Mucosa of stomach (tissue), 1 donor: ENCODE measurements at regions not wholly inside any gene's neighbourhood (a gene's known extent, or its start where the extent isn't known, plus 50 kb on each side); places are given as distances from the start of the nearest gene placed in this dataset.

Experiments used
- H3K27me3 ChIP-seq: one replicate; pipeline ENCODE4 v1.7.0; 2013; ENCODE audit warnings: mild to moderate bottlenecking, low read length; ENCODE audit not compliant: control insufficient read depth, insufficient read depth
- H3K36me3 ChIP-seq: one replicate; pipeline ENCODE4 v1.7.0; 2013; ENCODE audit warnings: low read length; ENCODE audit not compliant: control insufficient read depth, insufficient read depth
- H3K4me1 ChIP-seq: one replicate; pipeline ENCODE4 v1.7.0; 2013; ENCODE audit warnings: mild to moderate bottlenecking, low read length; ENCODE audit not compliant: control insufficient read depth, insufficient read depth
- H3K4me3 ChIP-seq: one replicate; pipeline ENCODE4 v1.7.0; 2013; ENCODE audit warnings: low read length
- H3K9ac ChIP-seq: one replicate; pipeline ENCODE4 v1.7.0; 2013; ENCODE audit warnings: mild to moderate bottlenecking, low read length, moderate library complexity
- H3K9me3 ChIP-seq: one replicate; pipeline ENCODE4 v1.7.0; 2013; ENCODE audit warnings: mild to moderate bottlenecking, low read length, moderate library complexity; ENCODE audit not compliant: control insufficient read depth
- donor health status: Pancreatic carcinoma.

DNA sequence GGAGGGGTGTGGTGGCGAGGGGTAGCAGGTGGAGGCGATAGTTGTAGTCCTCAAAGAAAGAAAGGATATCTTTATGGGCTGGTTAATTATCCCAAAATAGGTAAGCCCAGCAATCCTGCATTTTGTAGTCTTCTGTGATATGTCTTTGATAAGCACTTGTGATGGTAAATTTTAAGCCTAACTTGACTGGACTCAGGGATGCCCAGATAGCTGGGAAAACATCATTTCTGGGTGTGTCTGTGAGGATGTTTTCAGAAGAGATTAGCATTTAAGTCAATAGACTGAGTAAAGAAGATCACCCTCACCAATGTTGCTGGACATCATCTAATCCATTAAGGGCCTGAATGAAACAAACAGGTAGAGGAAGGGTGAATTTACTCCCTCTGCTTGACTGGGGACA lies 124.8 kb upstream of the RIPOR2 start:
- H3K27me3 ChIP-seq: no peaks in the 10 kb centered on the region
- no peak overlapping the region for H3K4me3 ChIP-seq
- no peaks in the 10 kb centered on the region for H3K4me1 ChIP-seq
- H3K9ac ChIP-seq: no peak overlapping the region
- no peaks in the 10 kb centered on the region for H3K9me3 ChIP-seq
- H3K36me3 ChIP-seq: no peaks in the 10 kb centered on the region

GRCh38 chr6:25061289-25061936 lies 125.7 kb upstream of the RIPOR2 start:
- H3K27me3 ChIP-seq: no peaks in the 10 kb centered on the region
- H3K36me3 ChIP-seq: no peaks in the 10 kb centered on the region
- H3K9me3 ChIP-seq: no peaks in the 10 kb centered on the region
- H3K4me3 ChIP-seq: no peak overlapping the region
- H3K4me1 ChIP-seq: no peaks in the 10 kb centered on the region
- no peak overlapping the region for H3K9ac ChIP-seq

GRCh38 chr6:25062070-25062811 lies 126.5 kb upstream of the RIPOR2 start:
- no peaks in the 10 kb centered on the region for H3K36me3 ChIP-seq
- no peak overlapping the region for H3K4me3 ChIP-seq
- H3K4me1 ChIP-seq: no peaks in the 10 kb centered on the region
- H3K9me3 ChIP-seq: no peaks in the 10 kb centered on the region
- H3K27me3 ChIP-seq: no peaks in the 10 kb centered on the region
- H3K9ac ChIP-seq: no peak overlapping the region

- H3K9ac ChIP-seq: no peak overlapping the region
- no peaks in the 10 kb centered on the region for H3K4me1 ChIP-seq
- H3K27me3 ChIP-seq: no peaks in the 10 kb centered on the region
- no peak overlapping the region for H3K4me3 ChIP-seq
- H3K36me3 ChIP-seq: no peaks in the 10 kb centered on the region
- no peaks in the 10 kb centered on the region for H3K9me3 ChIP-seq
Observed at GRCh38 chr6:25064006-25064405, 128.2 kb upstream of the RIPOR2 start.

DNA sequence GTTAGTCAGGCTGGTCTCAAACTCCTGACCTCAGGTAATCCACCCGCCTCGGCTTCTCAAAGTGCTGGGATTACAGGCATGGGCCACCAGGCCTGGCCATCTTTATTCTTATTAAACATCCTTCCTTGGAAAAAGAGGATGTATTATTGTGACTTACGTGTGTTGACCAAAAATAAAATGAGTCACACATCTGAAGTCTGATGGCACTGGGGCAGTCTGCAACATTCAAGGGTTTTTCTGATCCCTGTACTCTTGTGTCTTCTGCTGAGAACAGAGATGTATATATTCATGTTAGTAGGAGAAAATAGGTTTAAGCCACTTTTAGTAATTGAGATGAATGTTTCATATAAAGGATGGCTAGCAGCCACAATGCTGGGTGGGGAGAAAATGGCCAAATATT lies 129.9 kb upstream of the RIPOR2 start:
- H3K4me1 ChIP-seq: no peaks in the 10 kb centered on the region
- H3K9me3 ChIP-seq: no peaks in the 10 kb centered on the region

DNA sequence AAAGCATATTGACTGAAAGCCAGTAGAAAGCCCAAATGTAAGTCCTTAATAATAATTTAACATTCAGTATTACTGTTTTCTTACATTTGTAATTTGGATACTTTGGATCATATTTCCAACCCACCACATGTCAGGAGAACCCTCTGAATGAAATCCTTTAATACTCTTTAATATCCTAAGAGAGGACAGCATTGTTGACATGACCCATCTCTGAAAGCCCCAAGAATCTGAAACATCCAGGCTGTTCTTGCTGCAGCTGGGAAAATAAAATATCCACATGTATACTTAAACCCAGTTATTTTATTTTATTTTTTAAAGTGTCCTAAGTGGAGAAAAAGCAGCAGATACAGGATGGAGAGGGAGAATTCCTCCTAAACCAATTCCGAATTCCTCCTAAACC lies 130.8 kb upstream of the RIPOR2 start:
- no peaks in the 10 kb centered on the region for H3K9me3 ChIP-seq
- no peak overlapping the region for H3K9ac ChIP-seq
- H3K27me3 ChIP-seq: no peaks in the 10 kb centered on the region
- no peak overlapping the region for H3K4me3 ChIP-seq
- H3K4me1 ChIP-seq: no peaks in the 10 kb centered on the region
- no peaks in the 10 kb centered on the region for H3K36me3 ChIP-seq

More for the DNA sequence above, 129.9 kb upstream of the RIPOR2 start:
- Histone ChIP-seq H3K36me3 (no peaks in the 10 kb centered on the region), H3K27me3 (no peaks in the 10 kb centered on the region), H3K4me3 (no peak overlapping the region), H3K9ac (no peak overlapping the region)

GRCh38 chr6:25068866-25069265 lies 133.1 kb upstream of the RIPOR2 start:
- H3K4me1 ChIP-seq: no peaks in the 10 kb centered on the region

GRCh38 chr6:25070547-25071366 lies 135.0 kb upstream of the RIPOR2 start:
- H3K36me3 ChIP-seq: no peaks in the 10 kb centered on the region
- H3K4me3 ChIP-seq: no peak overlapping the region
- H3K4me1 ChIP-seq: no peaks in the 10 kb centered on the region
- no peak overlapping the region for H3K9ac ChIP-seq
- no peaks in the 10 kb centered on the region for H3K27me3 ChIP-seq
- no peaks in the 10 kb centered on the region for H3K9me3 ChIP-seq

More at GRCh38 chr6:25068866-25069265, 133.1 kb upstream of the RIPOR2 start:
- Histone ChIP-seq H3K36me3 (no peaks in the 10 kb centered on the region), H3K9ac (no peak overlapping the region), H3K4me3 (no peak overlapping the region), H3K27me3 (no peaks in the 10 kb centered on the region), H3K9me3 (no peaks in the 10 kb centered on the region)

DNA sequence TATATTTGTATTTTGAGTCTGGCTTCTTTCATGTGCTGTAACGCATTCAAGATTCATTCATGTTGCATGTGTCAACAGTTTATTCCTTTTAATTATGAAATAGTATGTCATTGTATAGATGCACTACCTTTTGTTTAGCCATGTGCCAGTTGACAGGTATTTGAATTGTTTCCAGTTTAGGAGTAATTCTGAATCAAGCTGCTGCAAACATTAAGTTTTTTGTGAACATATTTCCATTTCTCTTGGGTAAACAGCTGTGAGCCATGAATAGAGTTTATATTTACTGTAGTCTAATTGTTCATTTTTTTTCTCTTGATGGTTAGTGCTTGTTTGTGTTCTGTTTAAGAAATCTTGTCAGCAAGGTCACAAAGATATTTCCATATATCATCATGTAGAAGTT lies 142.4 kb upstream of the RIPOR2 start:
- no peaks in the 10 kb centered on the region for H3K9me3 ChIP-seq
- H3K36me3 ChIP-seq: no peaks in the 10 kb centered on the region
- H3K9ac ChIP-seq: no peak overlapping the region
- no peaks in the 10 kb centered on the region for H3K4me1 ChIP-seq
- no peak overlapping the region for H3K4me3 ChIP-seq
- no peaks in the 10 kb centered on the region for H3K27me3 ChIP-seq

DNA sequence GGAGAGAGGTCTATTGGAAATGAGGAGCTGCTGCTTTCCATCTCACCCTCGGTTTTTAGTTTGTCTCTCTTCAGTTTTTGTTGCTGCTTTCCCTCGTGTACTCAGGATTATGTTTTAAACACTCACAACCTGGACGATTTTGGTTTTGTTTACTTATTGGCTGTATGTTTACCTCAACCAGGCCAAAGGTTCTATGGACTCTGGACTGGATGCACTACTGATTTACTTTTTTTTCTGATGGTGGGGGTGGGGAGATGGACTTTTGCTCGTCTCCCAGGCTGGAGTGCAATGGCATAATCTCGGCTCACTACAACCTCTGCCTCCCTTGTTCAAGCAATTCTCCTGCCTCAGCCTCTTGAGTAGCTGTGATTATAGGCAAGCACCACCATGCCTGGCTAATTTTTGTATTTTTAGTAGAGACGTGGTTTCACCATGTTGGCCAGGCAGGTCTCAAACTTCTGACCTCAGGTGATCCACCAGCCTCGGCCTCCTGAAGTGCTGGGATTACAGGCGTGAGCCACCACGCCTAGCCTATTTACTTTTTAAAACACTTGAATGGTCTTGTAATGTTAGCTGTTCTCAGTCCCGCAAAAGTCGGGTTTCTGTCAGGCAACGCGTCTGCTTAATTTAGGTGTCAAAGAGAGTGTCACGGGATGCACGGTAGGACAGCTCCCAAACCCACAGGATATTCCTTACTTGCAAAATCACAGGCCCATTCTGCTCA lies 148.2 kb upstream of the RIPOR2 start:
- no peaks in the 10 kb centered on the region for H3K27me3 ChIP-seq
- H3K36me3 ChIP-seq: no peaks in the 10 kb centered on the region
- peaks cover 11% of the 10 kb centered on the region for H3K4me1 ChIP-seq
- no peak overlapping the region for H3K4me3 ChIP-seq
- no peaks in the 10 kb centered on the region for H3K9me3 ChIP-seq
- H3K9ac ChIP-seq: no peak overlapping the region

GRCh38 chr6:25084508-25084833 lies 148.7 kb upstream of the RIPOR2 start:
- H3K27me3 ChIP-seq: no peaks in the 10 kb centered on the region
- no peak overlapping the region for H3K4me3 ChIP-seq
- H3K36me3 ChIP-seq: no peaks in the 10 kb centered on the region
- peaks cover 11% of the 10 kb centered on the region for H3K4me1 ChIP-seq
- no peak overlapping the region for H3K9ac ChIP-seq
- no peaks in the 10 kb centered on the region for H3K9me3 ChIP-seq

- Histone ChIP-seq H3K9ac (no peak overlapping the region), H3K4me1 (peaks cover 11% of the 10 kb centered on the region), H3K27me3 (no peaks in the 10 kb centered on the region), H3K36me3 (no peaks in the 10 kb centered on the region), H3K4me3 (no peak overlapping the region), H3K9me3 (no peaks in the 10 kb centered on the region)
Observed at GRCh38 chr6:25085756-25086155, 150.0 kb upstream of the RIPOR2 start.
